Skin epidermis (tissue), 12 donors: ENCODE measurements at regions not wholly inside any gene's neighbourhood (a gene's known extent, or its start where the extent isn't known, plus 50 kb on each side); places are given as distances from the start of the nearest gene placed in this dataset.

ENCODE experiments used
- H3K27ac ChIP-seq, 21 experiments: fragments of 200-600 bp; sonication (generic) in 11 of 21; one replicate each; pipeline ENCODE4 v1.5.0; 2020; ENCODE audit warnings: mild to moderate bottlenecking in 3 of 21, inconsistent platforms in 2 of 21, moderate library complexity in 2 of 21
- H3K4me3 ChIP-seq, 7 experiments: fragments of 200-600 bp; sonication (generic) in 2 of 7; one replicate each; pipeline ENCODE4 v1.5.0; 2020; ENCODE audit warnings: inconsistent platforms in 2 of 7, mild to moderate bottlenecking in 2 of 7, moderate library complexity in 1 of 7

GRCh38 chr4:31516520-31516919 lies 796.4 kb downstream of the PCDH7 start:
- H3K27ac ChIP-seq: no peak overlapping the region
- no peak overlapping the region for H3K4me3 ChIP-seq

- Histone ChIP-seq H3K27ac (no peak overlapping the region), H3K4me3 (no peak overlapping the region)
Measured at GRCh38 chr4:31518796-31519250, 798.7 kb downstream of the PCDH7 start.

DNA sequence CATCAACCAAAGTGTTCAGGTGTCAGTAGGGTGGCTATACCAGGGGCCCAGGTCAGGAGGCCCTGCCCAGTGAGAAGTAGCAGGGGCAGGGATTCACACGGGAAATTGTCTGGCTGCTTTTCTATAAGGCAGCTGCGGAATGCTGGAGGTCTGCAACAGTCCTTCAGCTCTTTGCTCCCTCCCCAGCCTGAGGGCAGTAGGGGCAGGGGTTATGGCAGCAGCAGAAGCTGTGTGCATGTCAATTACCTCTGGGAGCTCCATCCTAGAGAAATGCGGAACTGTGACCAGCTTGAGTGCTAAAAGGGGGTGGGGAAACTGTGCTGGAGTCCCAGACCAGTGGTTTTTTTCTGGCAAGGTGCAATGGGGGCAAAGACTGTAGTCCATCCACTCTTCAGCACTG lies 810.4 kb downstream of the PCDH7 start:
- no peak overlapping the region for H3K27ac ChIP-seq
- no peak overlapping the region for H3K4me3 ChIP-seq

DNA sequence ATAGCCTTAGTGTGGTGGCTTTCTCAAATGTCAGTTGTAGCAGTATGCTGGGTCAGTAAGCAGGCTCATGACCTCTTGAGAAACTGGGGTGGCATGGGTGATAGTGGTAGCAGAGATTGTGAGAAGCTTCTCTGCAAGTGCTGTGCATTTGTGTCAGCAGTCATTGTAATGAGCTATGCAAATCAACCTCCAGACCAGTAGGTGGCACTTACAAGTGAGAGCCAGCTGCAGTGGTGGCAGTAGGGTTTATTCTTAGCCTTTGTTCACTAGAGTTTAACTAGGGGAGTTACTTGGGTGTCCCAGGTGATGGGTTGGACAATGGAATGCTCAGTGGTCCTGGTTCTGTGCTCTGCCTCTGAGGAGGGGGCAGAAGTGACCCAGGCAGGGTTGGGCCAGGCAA lies 818.7 kb downstream of the PCDH7 start:
- Histone ChIP-seq H3K4me3 (no peak overlapping the region), H3K27ac (no peak overlapping the region)

GRCh38 chr4:31539284-31540069 lies 819.3 kb downstream of the PCDH7 start:
- no peak overlapping the region for H3K4me3 ChIP-seq
- no peak overlapping the region for H3K27ac ChIP-seq

- no peak overlapping the region for H3K4me3 ChIP-seq
- H3K27ac ChIP-seq: no peak overlapping the region
Measured at GRCh38 chr4:31545330-31545729, 825.2 kb downstream of the PCDH7 start.

- no peak overlapping the region for H3K4me3 ChIP-seq
- H3K27ac ChIP-seq: no peak overlapping the region
Measured at GRCh38 chr4:31545755-31546154, 825.6 kb downstream of the PCDH7 start.

DNA sequence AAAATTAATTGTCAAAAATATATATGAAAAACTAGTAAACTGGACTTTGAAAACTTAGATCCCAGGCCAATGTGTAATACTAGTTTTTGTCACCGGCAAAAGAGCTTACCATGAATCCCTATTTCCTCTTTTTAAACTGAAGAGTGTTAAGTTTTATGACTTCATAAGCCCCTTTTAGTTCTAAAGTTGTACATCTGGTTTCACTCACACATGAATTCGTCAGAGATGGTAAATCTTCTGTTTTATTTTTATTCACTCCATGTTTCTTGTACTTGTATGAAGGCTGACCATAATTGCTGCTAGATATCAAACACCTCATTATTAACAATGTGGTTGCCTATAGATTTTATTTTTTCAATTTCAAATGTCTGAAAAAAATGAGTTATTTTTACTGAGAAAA lies 827.9 kb downstream of the PCDH7 start:
- H3K27ac ChIP-seq: no peak overlapping the region
- H3K4me3 ChIP-seq: no peak overlapping the region

DNA sequence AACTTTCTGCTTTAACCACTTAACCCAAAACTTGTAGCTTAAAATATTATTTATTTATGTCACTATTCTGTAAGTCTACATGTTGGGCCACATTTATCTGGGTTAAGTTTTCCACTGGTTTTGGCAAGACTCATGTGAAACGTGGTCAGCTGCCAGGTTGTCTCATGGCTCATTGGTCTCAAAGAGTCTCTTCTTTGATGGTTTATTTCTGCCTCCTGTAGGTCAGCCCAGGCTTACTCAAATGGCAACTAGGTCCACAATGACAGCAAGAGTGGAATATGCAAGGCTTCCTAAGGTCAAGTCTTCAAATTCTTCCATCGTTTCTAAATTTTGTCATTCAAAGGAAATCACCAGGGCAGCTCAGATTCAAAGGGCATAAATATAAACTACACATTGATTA lies 828.7 kb downstream of the PCDH7 start:
- no peak overlapping the region for H3K4me3 ChIP-seq
- H3K27ac ChIP-seq: no peak overlapping the region

DNA sequence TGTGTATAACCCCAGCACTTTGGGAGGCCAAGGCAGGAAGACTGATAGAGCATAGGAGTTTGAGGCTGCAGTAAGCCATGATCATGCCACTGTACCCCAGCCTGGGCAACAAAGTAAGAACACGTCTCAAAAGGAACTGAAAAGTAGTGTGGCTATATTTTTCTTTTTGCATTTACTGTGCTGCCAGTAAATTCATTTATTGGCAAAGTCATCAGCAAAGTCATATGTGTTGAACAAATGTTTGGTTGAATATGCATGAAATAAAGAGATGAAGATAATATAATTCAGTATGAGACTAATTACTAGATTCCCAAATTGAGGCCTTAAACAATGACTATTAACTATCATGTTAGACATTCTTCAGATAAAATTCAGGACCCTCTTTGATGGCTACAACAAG lies 829.1 kb downstream of the PCDH7 start:
- no peak overlapping the region for H3K27ac ChIP-seq

GRCh38 chr4:31557437-31557836 lies 837.3 kb downstream of the PCDH7 start:
- H3K4me3 ChIP-seq: no peak overlapping the region
- H3K27ac ChIP-seq: no peak overlapping the region

More for the DNA sequence above, 829.1 kb downstream of the PCDH7 start:
- H3K4me3 ChIP-seq: no peak overlapping the region

GRCh38 chr4:31573554-31573953 lies 853.4 kb downstream of the PCDH7 start:
- Histone ChIP-seq H3K27ac (no peak overlapping the region), H3K4me3 (no peak overlapping the region)

DNA sequence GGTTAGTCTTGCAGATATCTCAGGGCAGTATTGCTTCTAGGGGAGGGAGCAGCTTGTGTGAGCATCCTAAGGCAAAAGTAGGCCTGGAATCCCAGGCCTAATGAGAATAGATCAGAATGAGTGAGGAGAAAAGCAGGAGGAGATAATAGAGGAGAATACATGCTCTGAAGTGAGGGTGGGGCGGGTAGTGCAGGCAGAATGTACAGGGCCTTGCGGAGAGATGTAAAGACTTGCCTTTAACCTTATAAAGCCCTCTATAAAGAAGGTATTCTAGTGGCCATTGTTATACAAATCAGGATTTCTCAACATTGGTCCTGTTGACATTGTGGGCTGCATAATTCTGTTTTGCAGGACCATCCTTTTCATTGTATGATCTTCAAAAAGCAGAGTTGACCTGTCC lies 855.3 kb downstream of the PCDH7 start:
- Histone ChIP-seq H3K27ac (no peak overlapping the region), H3K4me3 (no peak overlapping the region)

DNA sequence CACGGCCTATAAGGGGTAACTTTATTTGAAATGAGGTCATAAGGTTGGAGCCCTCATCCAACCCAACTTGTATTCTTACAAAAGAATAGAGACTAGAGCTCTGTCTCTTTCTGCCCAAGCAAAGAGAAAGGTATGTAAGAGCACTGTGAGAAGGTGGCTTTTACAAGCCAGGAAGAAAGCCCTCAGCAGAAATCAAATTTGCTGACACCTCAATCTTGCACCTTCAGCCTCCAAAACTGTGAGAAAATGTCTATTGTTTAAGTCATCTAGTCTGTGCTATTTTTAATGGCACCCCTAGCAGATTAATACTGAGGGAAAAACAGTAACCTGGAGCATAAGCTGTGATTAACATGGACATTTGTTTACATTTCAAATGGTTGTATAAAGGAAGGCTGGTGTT lies 860.7 kb downstream of the PCDH7 start:
- no peak overlapping the region for H3K27ac ChIP-seq

GRCh38 chr4:31585503-31585902 lies 865.3 kb downstream of the PCDH7 start:
- Histone ChIP-seq H3K27ac (no peak overlapping the region), H3K4me3 (no peak overlapping the region)

More for the DNA sequence above, 860.7 kb downstream of the PCDH7 start:
- H3K4me3 ChIP-seq: no peak overlapping the region

DNA sequence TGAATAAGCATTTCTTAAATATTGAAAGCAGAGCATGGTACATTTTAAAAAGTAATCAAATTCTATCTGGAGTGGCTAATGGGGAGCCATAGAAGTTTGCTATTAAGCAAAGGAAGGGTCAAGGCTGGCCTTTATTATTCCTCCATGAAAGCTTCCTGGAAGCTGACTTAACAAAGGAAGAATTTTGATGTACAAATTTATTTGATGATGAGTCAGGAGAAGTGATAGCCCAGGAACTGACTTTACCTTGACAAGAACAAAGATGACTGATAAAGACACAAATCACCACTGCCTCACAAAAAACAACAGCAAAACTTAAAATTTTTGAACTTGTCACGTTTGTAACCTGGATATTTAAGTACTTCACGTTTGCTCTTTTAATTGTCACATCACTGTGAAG lies 872.1 kb downstream of the PCDH7 start:
- Histone ChIP-seq H3K27ac (no peak overlapping the region), H3K4me3 (no peak overlapping the region)

GRCh38 chr4:31595496-31595895 lies 875.3 kb downstream of the PCDH7 start:
- Histone ChIP-seq H3K4me3 (no peak overlapping the region), H3K27ac (no peak overlapping the region)

DNA sequence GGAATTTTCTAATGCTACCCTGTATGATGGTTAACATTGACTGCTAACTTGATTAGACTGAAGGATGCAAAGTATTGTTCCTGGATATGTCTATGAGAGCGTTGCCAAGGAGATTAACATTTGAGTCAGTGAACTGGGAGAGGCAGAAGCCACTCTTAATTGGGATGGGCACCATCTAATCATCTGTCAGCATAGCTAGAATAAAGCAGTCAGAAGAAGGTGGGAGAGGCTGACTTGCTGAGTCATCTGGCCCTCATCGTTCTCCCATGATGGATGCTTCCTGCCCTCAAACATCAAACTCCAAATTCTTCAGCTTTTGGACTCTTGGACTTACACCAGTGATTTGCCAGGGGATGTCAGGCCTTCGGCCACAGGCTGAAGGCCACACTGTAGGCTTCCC lies 878.5 kb downstream of the PCDH7 start:
- H3K4me3 ChIP-seq: no peak overlapping the region
- no peak overlapping the region for H3K27ac ChIP-seq

- Histone ChIP-seq H3K27ac (no peak overlapping the region), H3K4me3 (no peak overlapping the region)
Measured at GRCh38 chr4:31601793-31602192, 881.6 kb downstream of the PCDH7 start.

DNA sequence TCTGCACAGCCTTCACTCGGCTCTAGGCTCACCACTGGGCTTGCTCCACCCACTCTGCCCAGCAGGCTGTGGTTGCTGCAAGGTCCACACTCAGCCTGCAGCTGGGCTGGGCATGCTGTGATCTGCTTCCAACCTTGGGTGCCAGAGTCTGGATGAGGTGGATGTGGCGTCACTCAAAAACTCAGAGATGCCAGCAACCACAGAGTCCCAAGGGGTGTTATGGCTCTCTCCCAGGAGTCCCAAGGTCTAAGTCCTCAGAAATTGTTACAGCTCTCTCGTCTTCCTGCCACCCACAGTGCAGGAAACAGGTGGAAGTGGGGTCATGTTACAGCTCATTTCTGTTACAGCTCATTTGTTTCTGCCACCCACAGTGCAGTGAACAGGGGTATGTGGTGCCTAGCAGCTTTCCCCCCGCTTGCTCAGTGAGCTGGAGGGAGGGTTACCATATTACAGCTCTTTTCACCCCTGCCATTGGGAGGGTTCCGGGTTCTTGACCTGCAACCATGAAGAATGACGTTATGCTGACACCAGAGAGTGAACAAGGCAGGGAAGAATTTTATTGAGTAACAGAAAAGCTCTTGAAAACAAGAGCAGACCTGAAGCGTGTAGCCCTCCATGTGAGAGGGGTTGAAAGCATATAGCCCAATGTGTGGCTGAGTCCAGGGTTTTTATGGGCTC lies 893.9 kb downstream of the PCDH7 start:
- H3K4me3 ChIP-seq: no peak overlapping the region

DNA sequence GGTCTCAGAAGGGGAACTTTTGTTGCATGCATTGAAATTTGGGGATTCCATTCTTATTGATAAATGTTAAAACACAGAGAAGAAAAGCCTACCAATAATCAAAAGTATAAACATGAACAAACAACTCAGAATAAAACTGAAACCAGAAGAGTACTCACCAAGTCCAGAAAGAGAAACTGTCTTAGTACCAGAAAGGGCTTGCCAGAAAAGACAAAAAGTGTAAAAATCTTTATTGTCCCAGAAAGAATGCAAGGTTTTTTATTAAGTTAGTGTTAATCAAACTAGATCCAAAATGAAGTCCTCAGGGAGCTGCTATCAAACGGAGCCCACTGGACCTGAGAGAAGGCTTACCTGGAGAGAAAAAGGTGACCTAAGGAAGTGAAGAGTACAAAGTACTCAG lies 897.5 kb downstream of the PCDH7 start:
- H3K4me3 ChIP-seq: no peak overlapping the region
- no peak overlapping the region for H3K27ac ChIP-seq

More for the DNA sequence above, 893.9 kb downstream of the PCDH7 start:
- no peak overlapping the region for H3K27ac ChIP-seq
